ENCODE measurements at regions not wholly inside any gene's neighbourhood (a gene's known extent, or its start where the extent isn't known, plus 50 kb on each side); places are given as distances from the start of the nearest gene placed in this dataset.

DNA sequence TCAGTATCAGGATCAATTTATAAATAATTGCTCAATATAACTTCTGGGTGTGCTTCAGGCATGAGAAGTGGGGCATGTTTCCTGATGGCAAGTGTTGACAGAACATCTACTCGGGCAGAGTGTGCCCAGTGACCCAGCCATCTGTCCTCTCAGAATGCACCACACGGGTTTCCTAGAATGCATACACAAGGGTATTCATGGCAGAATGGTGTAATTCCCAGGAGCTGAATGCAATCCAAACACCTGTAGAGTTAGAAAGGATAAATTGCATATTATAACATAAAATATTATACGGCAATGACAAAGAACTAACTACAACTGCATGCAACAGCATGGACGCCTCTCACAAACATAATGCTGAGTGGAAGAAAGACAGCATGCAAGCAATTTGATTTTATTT lies 391.9 kb downstream of the SIPA1L2 start:
- no peaks in the 10 kb centered on the region for H3K9me1 ChIP-seq (replicated peaks; ENCODE audit: control insufficient read depth, extremely low read depth, insufficient read depth, low read length)
- H3K79me2 ChIP-seq (ENCODE audit: control insufficient read depth, insufficient read depth, low read length) = no peaks in the 10 kb centered on the region
- dilution Hi-C loops (cut with MboI; ENCODE audit: extremely low pct_ligation_motif_present, low sequenced_read_pairs) (no loop called here), intact Hi-C loops (cut with micrococcal nuclease) (no loop called here)
- CTCF ChIA-PET = no interaction called here
- no peaks in the 10 kb centered on the region for H4K20me1 ChIP-seq (replicated peaks; ENCODE audit: control insufficient read depth, extremely low read depth, insufficient read depth, low read length)
- POLR2A ChIA-PET = no interaction called here
- no peak overlapping the region for H3K9ac ChIP-seq (replicated peaks; ENCODE audit: extremely low read depth, insufficient read depth, low read length)
- H2AFZ ChIP-seq (ENCODE audit: low read depth, low read length) = no peak overlapping the region
- H3K4me1 ChIP-seq (ENCODE audit: control insufficient read depth, extremely low read depth, insufficient read depth, low read length) = no peaks in the 10 kb centered on the region
- H3K27me3 ChIP-seq (ENCODE audit: control insufficient read depth in 2 of 2, insufficient read depth in 2 of 2, low read length in 2 of 2) = peaks cover 0 to 4% of the 10 kb centered on the region in 2 experiments
- no peaks in the 10 kb centered on the region for H3K36me3 ChIP-seq (ENCODE audit: control insufficient read depth in 2 of 2, extremely low read depth in 1 of 2, insufficient read depth in 2 of 2, low read length in 2 of 2)
- DNase-seq (ENCODE audit: low read depth, low spot score) = no peak
- H3K9me3 ChIP-seq (replicated peaks; ENCODE audit: control insufficient read depth, insufficient read depth, low read length) = no peaks in the 10 kb centered on the region
- BruUV-seq (replicated peaks) = no TSS peak
- no peak overlapping the region for H3K27ac ChIP-seq (ENCODE audit: insufficient read depth, low read depth, low read length)
- no peak overlapping the region for H3K4me2 ChIP-seq (ENCODE audit: insufficient read depth, low read length)
- FAIRE-seq = no peak
- no peak overlapping the region for H3K4me3 ChIP-seq (replicated peaks in 1 of 3; ENCODE audit: insufficient read depth in 1 of 3, low read depth in 1 of 3, low read length in 3 of 3)
- TF ChIP-seq GATA2 (IDR thresholded peaks at IDR 0.05; ENCODE audit: insufficient read depth, insufficient read length, low read depth, low read length) = no peak
- no peak for TF ChIP-seq EZH2 (IDR thresholded peaks at IDR 0.05; ENCODE audit: borderline replicate concordance, low read depth, low read length, severe bottlenecking)
- no peak for TF ChIP-seq MYC (IDR thresholded peaks at IDR 0.05; ENCODE audit: low read depth, low read length)
- TF ChIP-seq JUN (IDR thresholded peaks at IDR 0.05; ENCODE audit: borderline replicate concordance, insufficient read depth, insufficient read length, low read depth) = no peak
- TF ChIP-seq FOS (IDR thresholded peaks at IDR 0.05; ENCODE audit: borderline replicate concordance, insufficient read depth, low read length) = no peak
- no peak for TF ChIP-seq POLR2AphosphoS5 (IDR thresholded peaks at IDR 0.05; ENCODE audit: insufficient read depth, low read depth, low read length)
- TF ChIP-seq, protein P1, sequence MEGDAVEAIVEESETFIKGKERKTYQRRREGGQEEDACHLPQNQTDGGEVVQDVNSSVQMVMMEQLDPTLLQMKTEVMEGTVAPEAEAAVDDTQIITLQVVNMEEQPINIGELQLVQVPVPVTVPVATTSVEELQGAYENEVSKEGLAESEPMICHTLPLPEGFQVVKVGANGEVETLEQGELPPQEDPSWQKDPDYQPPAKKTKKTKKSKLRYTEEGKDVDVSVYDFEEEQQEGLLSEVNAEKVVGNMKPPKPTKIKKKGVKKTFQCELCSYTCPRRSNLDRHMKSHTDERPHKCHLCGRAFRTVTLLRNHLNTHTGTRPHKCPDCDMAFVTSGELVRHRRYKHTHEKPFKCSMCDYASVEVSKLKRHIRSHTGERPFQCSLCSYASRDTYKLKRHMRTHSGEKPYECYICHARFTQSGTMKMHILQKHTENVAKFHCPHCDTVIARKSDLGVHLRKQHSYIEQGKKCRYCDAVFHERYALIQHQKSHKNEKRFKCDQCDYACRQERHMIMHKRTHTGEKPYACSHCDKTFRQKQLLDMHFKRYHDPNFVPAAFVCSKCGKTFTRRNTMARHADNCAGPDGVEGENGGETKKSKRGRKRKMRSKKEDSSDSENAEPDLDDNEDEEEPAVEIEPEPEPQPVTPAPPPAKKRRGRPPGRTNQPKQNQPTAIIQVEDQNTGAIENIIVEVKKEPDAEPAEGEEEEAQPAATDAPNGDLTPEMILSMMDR (IDR thresholded peaks at IDR 0.05; ENCODE audit: extremely low read depth in 1 of 2, insufficient read depth in 1 of 2, low read depth in 1 of 2, low read length in 2 of 2) = no peak
- TF ChIP-seq, protein P2, sequence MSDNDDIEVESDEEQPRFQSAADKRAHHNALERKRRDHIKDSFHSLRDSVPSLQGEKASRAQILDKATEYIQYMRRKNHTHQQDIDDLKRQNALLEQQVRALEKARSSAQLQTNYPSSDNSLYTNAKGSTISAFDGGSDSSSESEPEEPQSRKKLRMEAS (IDR thresholded peaks at IDR 0.05; ENCODE audit: insufficient read depth, insufficient read length) = no peak
- TF ChIP-seq POLR2A (IDR thresholded peaks at IDR 0.05; ENCODE audit: low read depth, low read length) = no peak

All from endothelial cell of umbilical vein (primary cell).